ENCODE measurements at regions not wholly inside any gene's neighbourhood (a gene's known extent, or its start where the extent isn't known, plus 50 kb on each side); places are given as distances from the start of the nearest gene placed in this dataset.
"Not testable (repeated sequence)": the region's sequence is repeated elsewhere in the genome, so short reads cannot be mapped to it uniquely, and the experiment has no call there.

GRCh38 chrX:147498796-147499195 is 412.9 kb upstream of the FMR1 start:
- 49 to 59% (median 55%) methylated on average over 1 of the region's 1 CpG for whole genome bisulfite sequencing, 3 donors
- no peaks in the 10 kb centered on the region for H3K36me3 ChIP-seq
- no peaks in the 10 kb centered on the region for H3K4me1 ChIP-seq (ENCODE audit: insufficient read depth)
- H3K27ac ChIP-seq, result no peak overlapping the region
- intact Hi-C loops (cut with DNase I), result no loop called here
- no peak for TF ChIP-seq CTCF (IDR thresholded peaks at IDR 0.05)
- TF ChIP-seq EP300 (IDR thresholded peaks at IDR 0.05), result no peak
- TF ChIP-seq POLR2A (IDR thresholded peaks at IDR 0.05), result no peak
- DNase-seq, result no peak
- H3K4me3 ChIP-seq, result no peak overlapping the region
- no peaks in the 10 kb centered on the region for H3K27me3 ChIP-seq
- H3K9me3 ChIP-seq, result no peaks in the 10 kb centered on the region

- TF ChIP-seq CTCF (IDR thresholded peaks at IDR 0.05) (no peak), POLR2A (IDR thresholded peaks at IDR 0.05) (no peak), EP300 (IDR thresholded peaks at IDR 0.05) (no peak)
- Histone ChIP-seq H3K36me3 (no peaks in the 10 kb centered on the region), H3K27ac (no peak overlapping the region), H3K4me3 (no peak overlapping the region), H3K9me3 (no peaks in the 10 kb centered on the region), H3K4me1 (ENCODE audit: insufficient read depth) (no peaks in the 10 kb centered on the region), H3K27me3 (no peaks in the 10 kb centered on the region)
- WGBS, 3 donors, result 60 to 68% (median 60%) methylated on average over 2 of the region's 2 CpGs
- no peak for DNase-seq
- intact Hi-C loops (cut with DNase I), result no loop called here
Measured at GRCh38 chrX:147522981-147523380, 388.7 kb upstream of the FMR1 start.

GRCh38 chrX:147533426-147533825 is 378.3 kb upstream of the FMR1 start:
- intact Hi-C loops (cut with DNase I), result no loop called here
- Histone ChIP-seq H3K36me3 (no peaks in the 10 kb centered on the region), H3K9me3 (no peaks in the 10 kb centered on the region), H3K4me1 (ENCODE audit: insufficient read depth) (no peaks in the 10 kb centered on the region), H3K27ac (no peak overlapping the region), H3K4me3 (no peak overlapping the region), H3K27me3 (no peaks in the 10 kb centered on the region)
- WGBS, 3 donors, result 61 to 66% (median 63%) methylated on average over 3 of the region's 3 CpGs
- DNase-seq, result no peak
- TF ChIP-seq CTCF (IDR thresholded peaks at IDR 0.05) (no peak), POLR2A (IDR thresholded peaks at IDR 0.05) (no peak), EP300 (IDR thresholded peaks at IDR 0.05) (no peak)

- 17 to 31% (median 20%) methylated on average over 4 of the region's 4 CpGs for WGBS, 3 donors
- H3K4me3 ChIP-seq, result no peak overlapping the region
- H3K4me1 ChIP-seq (ENCODE audit: insufficient read depth), result no peaks in the 10 kb centered on the region
- H3K27me3 ChIP-seq, result no peaks in the 10 kb centered on the region
- H3K9me3 ChIP-seq, result no peaks in the 10 kb centered on the region
- TF ChIP-seq EP300 (IDR thresholded peaks at IDR 0.05), result no peak
- no peak for TF ChIP-seq CTCF (IDR thresholded peaks at IDR 0.05)
- no peak for TF ChIP-seq POLR2A (IDR thresholded peaks at IDR 0.05)
- no peaks in the 10 kb centered on the region for H3K36me3 ChIP-seq
- DNase-seq, result peak in 1 of 5 donors; percentile 10
- no peak overlapping the region for H3K27ac ChIP-seq
- intact Hi-C loops (cut with DNase I), result no loop called here
Measured at GRCh38 chrX:147537172-147537571, 374.5 kb upstream of the FMR1 start.

- H3K9me3 ChIP-seq; H3K4me1 ChIP-seq (ENCODE audit: insufficient read depth); intact Hi-C loops (cut with DNase I); H3K36me3 ChIP-seq; H3K27me3 ChIP-seq; H3K27ac ChIP-seq; DNase-seq; H3K4me3 ChIP-seq: not testable (repeated sequence)
- 84 to 86% (median 85%) methylated on average over 5 of the region's 5 CpGs for WGBS, 3 donors
Measured at GRCh38 chrX:147548023-147548422, 363.7 kb upstream of the FMR1 start.

Data from ovary (tissue), 7 donors.